ENCODE measurements at regions not wholly inside any gene's neighbourhood (a gene's known extent, or its start where the extent isn't known, plus 50 kb on each side); places are given as distances from the start of the nearest gene placed in this dataset.
A peak's percentile ranks its signal among the peaks of the same experiment; 100 is the strongest.
"Not testable (repeated sequence)": the region's sequence is repeated elsewhere in the genome, so short reads cannot be mapped to it uniquely, and the experiment has no call there.

DNA sequence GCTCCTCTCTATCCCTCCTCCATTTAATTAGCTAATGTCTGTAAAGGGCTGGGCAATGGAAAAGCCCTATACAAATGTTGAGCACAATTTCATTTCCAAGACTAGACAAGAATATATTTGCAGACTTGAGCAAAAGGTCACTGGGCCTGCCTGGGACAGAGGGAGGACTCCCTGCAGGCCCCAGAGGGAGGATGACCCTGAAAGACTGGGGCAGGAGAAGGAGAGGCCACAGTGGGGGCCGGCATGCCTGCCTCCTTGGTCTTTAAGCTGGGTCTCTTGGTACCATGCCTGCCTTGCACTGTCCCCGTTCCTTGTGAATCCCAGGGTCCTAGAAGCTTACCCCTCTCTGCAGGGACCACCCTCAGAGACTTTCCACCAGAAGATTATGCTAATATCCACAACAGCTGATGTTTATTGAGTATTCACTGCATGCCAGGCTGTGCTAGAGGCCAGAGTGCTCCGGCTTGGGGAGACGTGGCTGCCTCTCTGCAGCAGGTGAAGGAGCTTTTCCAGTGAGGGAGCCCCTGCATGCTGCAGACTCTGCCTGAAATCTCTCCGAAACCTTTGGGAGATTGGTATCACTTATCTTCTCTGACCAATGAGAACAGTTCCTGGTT lies 72.7 kb upstream of the HSPA9 start:
- DNase-seq (no peak), ATAC-seq (no peak)

- no peak for ATAC-seq
- no peak for DNase-seq
Measured at GRCh38 chr5:138647261-138647788, 72.1 kb upstream of the HSPA9 start.

DNA sequence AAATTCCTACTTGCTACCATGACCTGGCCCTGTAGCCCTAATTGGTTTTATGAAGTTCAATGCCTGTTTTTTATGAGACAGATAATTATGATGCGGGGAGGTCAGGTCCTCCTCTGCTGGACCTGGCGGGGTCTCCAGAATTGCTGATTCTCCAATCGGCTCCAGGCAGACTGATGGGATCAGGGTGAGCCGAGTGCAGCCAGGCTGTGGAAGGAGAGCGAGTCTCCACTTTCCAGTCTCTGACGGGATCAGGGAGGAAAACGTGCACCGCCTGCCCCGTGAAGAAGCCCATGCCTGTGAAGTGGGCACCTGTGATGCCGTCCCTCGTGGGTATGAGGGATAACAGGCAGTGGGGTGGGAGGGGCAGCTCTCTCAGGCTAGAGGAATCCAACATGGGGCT lies 71.5 kb upstream of the HSPA9 start:
- DNase-seq (no peak), ATAC-seq (no peak)

GRCh38 chr5:138645778-138646575 lies 70.8 kb upstream of the HSPA9 start:
- DNase-seq (no peak), ATAC-seq (no peak)

DNA sequence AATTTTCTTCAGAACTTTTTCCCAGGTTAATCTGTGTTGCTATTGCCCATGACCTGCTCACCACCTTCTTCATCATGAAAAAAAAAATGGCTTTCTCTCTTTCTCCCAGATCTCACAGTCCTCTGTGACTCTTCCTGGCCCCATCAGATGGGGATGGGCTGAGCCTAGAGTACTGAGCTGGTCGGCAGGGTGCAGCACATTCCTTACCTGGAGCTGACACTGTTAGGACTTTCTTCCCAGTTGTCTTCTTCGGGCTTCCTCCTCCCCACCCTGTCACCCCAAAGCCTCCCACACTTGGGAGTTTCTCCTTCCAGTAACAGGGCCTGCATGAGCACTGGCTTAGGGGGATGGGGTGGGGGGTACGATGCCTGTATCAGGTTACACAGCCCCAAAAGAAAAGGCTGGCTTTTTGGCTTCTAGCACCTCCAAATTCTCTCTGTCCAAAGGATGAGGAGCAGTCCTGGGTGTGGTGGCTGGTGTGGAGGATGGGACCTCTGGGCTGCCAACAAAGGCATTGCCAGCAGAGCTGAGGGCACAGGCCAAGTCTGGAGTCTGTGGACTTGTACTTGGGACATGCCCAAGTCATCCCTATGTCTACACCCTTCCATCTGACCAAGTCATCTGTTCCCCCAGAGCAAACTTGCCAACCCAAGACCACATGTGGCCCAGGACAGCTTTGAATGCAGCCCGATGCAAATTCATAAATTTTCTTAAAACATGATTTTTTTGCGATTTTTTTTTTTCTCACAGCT lies 68.0 kb upstream of the HSPA9 start:
- no peak for ATAC-seq
- no peak for DNase-seq

GRCh38 chr5:138641547-138642298 lies 66.5 kb upstream of the HSPA9 start:
- ATAC-seq, result peak; percentile 89
- DNase-seq, result peak; percentile 92

DNA sequence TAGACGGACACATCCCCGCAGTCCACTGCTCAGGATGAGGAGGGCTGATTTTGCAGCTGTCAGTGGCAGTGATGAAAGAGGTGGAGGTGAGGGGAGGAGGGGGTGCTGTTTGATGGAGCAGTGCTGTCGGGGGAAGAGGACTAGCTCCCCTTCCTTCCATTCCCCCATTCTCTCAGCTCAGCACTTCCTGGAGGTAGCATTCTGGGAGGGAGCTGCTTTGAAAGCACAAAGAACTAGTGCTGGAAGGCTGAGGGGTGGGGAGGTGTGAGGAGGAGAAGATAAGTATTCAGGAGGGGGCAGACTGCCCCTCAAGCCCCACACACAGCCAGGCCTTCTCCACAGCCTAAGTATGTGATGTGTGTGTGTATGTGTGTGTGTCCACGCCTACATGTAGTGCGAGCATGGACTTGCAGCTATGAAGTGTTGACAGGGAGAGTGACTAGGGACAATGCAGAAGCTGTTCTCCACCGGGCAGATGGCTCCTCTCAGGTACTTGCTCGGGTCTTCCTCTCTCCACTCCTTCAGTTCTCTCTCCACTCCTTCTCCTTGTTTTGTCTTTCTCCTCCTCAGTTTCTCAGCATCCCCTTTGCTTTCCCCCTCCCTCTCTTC lies 65.5 kb upstream of the HSPA9 start:
- ATAC-seq (no peak), DNase-seq (no peak)

GRCh38 chr5:138640138-138640537 lies 64.9 kb upstream of the HSPA9 start:
- DNase-seq (no peak), ATAC-seq (no peak)

DNA sequence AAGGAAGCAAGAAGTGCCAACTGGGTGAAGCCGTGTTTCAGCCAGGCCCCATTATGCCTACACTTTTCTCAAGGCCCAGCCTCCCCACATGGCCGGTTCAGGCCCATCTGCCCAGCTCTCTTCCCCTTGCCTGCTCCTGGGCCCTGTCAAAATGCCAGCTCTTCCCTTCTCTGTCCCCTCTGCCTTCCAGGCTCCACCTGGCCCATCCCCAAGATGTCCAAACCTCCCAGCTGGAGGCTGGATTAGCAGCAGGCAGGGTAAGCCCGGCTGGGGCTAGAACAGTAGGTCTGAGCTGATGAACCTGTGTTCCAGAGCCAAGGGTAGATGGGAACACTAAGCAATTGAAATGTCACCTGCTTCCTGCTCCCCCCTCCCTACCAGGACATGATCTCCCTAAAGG lies 64.1 kb upstream of the HSPA9 start:
- ATAC-seq (no peak), DNase-seq (no peak)

DNA sequence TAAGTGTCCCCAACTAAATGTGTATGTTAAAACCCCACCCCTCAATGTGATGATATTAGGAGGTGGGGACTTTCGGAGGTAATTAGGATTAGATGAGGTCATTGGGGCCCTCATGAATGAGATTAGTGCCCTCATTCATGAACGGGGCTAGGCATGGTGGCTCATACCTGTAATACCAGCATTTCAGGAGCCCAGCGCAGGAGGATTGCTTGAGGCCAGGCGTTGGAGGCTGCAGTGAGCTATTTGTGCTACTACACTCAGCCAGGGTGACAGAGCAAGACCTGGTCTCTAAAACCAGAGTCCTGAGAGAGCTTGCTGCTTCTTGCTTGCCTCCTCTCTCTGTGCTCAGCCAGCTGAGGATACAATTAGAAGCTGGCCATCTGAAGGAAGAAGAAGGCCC lies 62.1 kb upstream of the HSPA9 start:
- DNase-seq, result no peak
- ATAC-seq, result no peak

DNA sequence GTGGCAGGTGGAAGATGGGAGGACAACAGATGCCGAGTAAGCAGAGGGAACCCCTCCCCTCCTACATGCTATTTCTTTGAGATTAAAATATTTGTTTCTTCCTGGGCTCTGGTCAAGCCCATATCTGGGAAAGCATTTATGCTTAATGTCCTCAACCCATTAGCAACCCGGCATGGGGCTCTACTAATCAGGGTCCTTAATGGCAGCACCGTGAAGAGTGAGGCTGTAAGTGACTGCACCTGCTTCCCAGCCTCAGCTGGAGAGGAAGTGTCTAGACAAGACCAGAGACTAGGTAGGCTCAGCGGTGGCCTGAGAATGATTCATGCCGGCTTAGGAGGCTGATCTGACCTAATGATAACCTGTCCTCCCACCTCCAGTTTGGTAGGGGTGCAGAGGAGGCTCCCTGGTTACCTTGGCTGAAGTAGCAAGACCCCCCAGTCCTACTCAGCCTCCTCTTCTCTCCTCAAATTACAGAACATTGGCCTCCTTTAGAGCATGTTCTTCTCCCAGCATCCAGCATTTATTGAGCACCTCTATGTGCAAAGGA lies 61.3 kb upstream of the HSPA9 start:
- DNase-seq (no peak), ATAC-seq (no peak)

GRCh38 chr5:138635708-138636107 lies 60.5 kb upstream of the HSPA9 start:
- DNase-seq (no peak), ATAC-seq (no peak)

- DNase-seq (no peak), ATAC-seq (no peak)
Measured at GRCh38 chr5:138635265-138635664, 60.1 kb upstream of the HSPA9 start.

DNA sequence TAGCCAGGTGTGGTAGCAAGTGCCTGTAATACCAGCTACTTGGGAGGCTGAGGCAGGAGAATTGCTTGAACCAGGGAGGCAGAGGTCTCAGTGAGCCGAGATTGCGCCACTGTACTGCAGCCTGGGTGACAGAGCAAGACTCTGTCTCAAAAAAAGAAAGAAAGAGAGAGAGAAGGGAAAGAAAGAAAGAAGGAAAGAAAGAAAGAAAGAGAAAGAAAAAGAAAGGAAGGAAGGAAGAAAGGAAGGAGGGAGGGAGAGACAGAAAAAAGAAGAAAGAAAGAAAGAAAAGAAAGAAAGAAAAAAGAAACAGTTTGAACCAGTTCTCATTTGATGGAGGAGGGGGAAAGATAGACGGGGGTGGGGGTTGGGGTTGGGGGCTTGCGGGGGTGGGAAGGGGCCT lies 59.6 kb upstream of the HSPA9 start:
- DNase-seq, ATAC-seq: not testable (repeated sequence)

GRCh38 chr5:138632900-138633489 lies 57.8 kb upstream of the HSPA9 start:
- DNase-seq (peak; percentile 31), ATAC-seq (peak; percentile 50)

- no peak for ATAC-seq
Measured at GRCh38 chr5:138631096-138631928, 56.1 kb upstream of the HSPA9 start.

DNA sequence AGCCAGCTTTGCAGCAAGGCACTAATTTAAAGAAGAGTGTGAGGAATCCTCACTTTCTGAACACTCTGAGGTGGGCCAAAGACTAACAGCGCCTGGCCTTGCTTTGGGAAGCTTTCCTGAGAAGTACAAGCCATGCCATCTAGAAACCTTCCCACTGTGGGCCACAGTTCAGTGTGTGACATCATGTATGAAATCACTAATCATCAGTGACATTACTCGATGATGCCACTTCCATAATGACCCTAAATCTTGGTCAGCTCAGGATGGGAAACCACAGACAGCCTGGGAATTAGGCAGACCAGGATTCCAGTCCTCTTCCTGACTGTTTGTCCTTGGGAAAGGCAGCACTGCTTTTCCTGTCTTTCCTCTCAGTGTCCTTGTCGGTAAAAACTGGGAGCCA lies 54.2 kb upstream of the HSPA9 start:
- DNase-seq, result no peak
- ATAC-seq, result no peak

More at GRCh38 chr5:138631096-138631928, 56.1 kb upstream of the HSPA9 start:
- DNase-seq, result no peak

GRCh38 chr5:138626333-138626944 lies 51.2 kb upstream of the HSPA9 start:
- DNase-seq (no peak), ATAC-seq (no peak)

DNA sequence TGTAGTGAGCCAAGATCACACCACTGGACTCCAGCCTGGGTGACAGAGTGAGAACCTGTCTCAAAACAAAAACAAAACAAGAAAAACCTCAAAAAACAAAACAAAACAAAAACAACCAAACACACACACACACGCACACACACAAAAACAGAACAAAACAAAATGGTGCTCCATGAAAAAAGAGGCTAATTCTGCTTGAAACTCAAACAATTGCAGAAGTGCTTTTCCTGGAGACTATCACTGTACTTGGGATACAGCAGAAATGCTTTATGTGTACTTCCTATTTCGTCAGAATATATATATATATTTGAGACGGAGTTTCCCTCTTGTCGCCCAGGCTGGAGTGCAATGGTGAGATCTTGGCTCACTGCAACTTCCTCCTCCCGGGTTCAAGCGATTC lies 49.9 kb upstream of the HSPA9 start:
- no peak for ATAC-seq
- no peak for DNase-seq

Data from stimulated activated naive CD8-positive, alpha-beta T cell treated with anti-CD3 and anti-CD28 coated beads, Interleukin-15, Interleukin-2, amounts not matched to agents 100 U/mL and 50 U/mL, for 24 hours (primary cell).